GM19043 (cell line): ENCODE measurements at regions not wholly inside any gene's neighbourhood (a gene's known extent, or its start where the extent isn't known, plus 50 kb on each side); places are given as distances from the start of the nearest gene placed in this dataset.

Experiments used
- ATAC-seq: cut with Tn5 transposase; IDR thresholded peaks from one replicate; pipeline ENCODE4 v1.9.1; 2021; ENCODE audit warnings: low read depth; ENCODE audit not compliant: unreplicated experiment

GRCh38 chr2:41510108-41510507, 537.7 kb upstream of the PKDCC start:
- ATAC-seq, result no peak

GRCh38 chr2:41521211-41521610, 526.6 kb upstream of the PKDCC start:
- ATAC-seq, result no peak

GRCh38 chr2:41527525-41528323, 520.1 kb upstream of the PKDCC start:
- ATAC-seq, result no peak

DNA sequence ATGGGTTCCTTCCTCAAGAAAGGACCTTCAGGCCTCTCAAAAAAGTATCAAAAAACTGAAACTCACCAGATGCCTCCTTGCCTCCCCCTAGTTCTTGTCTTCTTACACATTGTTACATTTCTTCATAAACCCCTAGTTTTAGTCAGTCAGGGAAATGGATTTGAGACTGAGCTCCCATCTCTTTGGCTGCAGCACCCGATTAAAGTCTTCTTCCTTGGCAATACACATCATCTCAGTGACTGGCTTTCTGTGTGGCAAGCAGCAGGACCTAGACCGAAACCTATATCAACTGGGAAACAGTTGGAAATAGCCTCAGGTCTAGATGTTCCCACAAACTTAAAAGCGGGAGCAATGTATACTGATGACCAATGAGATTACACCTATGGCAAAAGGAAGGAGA, 512.2 kb upstream of the PKDCC start:
- ATAC-seq, result no peak

DNA sequence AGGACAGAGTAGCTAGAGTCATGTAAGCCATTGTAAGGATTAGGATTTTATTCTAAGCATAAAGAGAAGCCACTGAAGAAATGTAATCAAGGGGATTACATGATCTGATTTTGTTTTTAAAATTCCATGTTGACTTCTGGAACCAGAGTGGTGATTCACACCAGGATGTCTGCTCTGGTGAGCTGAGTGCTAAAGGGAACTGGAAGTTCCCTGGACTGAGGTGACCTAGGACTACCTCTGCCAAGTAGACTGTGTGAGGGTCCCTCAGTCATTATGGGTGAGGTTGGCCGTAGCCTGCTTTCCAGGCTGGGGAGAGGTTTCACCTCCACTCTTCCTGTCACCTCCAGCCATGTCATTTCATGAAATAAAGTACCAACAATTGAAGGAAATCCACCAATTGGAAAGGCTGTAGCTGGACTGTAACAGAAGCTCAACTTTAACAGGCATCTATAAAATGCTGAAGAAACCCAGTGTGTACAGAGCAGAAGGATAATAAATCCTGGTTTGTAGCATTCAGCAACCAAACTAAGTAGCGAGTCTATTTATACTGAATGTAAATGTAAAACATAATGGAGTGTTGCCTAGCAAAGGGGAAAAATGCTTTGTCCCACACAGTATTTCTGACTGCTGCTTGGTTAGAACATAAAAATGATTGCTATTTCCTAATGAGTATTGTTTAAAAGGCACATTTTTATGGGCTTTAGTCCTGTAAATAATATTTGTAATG, 507.4 kb upstream of the PKDCC start:
- ATAC-seq, result no peak

- no peak for ATAC-seq
Observed at GRCh38 chr2:41543726-41544125, 504.1 kb upstream of the PKDCC start.

- no peak for ATAC-seq
Observed at GRCh38 chr2:41544709-41545108, 503.1 kb upstream of the PKDCC start.

- no peak for ATAC-seq
Observed at GRCh38 chr2:41546031-41546430, 501.8 kb upstream of the PKDCC start.

- ATAC-seq, result no peak
Observed at GRCh38 chr2:41568648-41569047, 479.2 kb upstream of the PKDCC start.

DNA sequence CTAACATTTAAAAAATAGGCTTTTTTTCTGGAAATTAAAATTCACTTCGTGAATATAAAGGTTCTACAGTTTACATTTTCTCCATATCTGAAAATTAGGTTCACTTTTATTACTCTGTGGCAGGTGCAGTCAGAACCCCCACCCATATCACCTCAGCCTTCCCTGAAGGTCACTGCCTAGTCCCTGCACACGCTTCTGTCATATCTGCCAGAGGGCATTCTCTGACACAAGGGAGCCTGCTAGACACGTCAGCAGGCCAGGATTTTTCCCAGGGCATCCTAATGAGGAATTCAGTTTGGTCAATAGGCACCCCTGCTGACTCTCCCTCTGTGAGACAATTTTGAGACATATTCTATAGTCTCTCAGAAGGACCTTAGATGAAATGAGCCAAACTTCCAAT, 475.7 kb upstream of the PKDCC start:
- no peak for ATAC-seq

GRCh38 chr2:41576423-41576822, 471.4 kb upstream of the PKDCC start:
- no peak for ATAC-seq

DNA sequence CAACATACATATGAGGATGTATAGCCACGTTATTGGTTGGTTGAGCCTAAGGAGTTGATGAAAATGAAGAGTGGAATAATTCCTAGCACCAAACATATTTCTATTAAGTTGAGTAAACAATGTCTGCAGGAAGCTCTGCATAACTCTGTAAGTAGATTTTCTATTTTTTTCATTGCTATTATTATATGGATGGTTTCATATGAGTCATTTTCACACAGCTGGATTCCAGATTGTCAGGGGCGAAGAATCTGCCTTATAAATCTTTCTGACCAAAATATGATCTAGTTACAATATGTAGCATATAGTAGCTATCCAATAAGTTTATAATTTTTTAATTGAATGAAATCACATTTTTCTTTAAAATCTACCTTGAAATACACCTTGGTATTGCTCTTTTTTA, 468.0 kb upstream of the PKDCC start:
- ATAC-seq, result no peak

DNA sequence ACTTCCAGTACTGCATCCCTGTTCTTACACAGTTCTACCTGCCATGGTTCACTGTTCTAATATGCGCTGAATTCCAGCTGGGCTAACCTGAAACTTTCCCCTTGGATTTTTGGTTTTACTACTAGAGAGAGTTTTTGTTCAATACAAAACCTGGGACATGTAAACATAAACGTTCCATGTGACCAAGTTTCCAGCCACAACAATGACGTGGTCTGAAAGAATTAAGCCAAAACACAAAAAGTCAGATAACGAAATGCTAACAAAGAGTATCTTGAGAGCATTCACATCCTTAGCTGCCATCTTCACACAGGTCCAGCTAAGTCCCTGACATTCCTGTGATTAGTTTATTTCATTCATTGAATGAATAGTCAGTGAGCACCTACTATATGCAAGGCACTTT, 467.0 kb upstream of the PKDCC start:
- no peak for ATAC-seq

DNA sequence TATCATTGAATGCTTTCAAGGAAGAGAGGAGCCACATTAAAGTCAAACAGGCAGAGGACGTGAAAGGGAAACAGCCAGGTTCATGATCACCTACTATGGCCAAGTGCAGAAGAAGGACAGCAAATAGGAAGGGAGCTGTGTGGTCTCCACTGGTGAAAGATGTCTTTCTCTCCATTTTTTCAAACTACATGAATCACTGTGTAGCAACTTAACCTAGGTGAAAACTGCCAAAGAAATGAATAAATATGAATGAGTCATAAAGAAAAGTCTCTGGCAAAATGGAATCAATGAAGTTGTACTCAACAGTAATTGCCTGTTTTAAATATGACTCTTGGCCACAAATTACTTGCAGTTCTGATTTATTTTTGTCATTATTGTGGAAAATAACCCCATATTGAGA, 452.6 kb upstream of the PKDCC start:
- ATAC-seq, result no peak

GRCh38 chr2:41597680-41598079, 450.1 kb upstream of the PKDCC start:
- no peak for ATAC-seq

DNA sequence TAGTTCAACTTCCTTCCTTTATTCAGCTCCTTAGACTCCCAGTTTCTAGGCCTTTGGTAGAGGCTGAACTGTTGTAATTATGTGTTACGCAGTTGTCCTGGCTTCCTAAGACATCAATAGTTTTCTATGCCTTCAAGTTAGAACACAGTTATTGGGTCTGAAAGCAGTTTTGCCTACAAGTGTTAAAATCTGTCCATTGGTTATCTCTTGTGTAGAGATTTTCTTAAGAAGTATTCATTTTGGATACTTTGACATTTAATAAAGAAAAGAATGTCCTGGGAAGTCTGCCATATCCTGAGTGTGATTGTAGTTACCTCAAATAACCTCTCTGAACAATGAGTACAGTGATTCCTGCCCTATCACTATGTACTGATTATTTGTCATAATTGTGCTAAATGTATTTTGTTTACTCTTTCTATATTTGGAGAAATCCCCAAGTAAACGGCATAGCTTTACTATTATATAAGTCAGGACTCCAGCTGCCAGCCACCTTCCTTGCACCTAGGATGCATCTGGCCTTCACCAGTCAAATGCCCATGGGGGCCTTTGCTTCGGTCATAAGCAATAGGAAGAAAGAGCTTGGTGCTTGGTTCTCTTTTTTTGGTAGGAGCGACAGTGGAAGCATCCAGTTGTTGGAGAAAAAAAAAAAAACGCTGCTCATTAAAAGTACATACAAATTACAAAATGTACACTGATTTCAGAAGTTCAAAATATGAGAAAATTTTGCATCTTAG, 449.5 kb upstream of the PKDCC start:
- ATAC-seq, result no peak

GRCh38 chr2:41600460-41600859, 447.4 kb upstream of the PKDCC start:
- ATAC-seq, result no peak

DNA sequence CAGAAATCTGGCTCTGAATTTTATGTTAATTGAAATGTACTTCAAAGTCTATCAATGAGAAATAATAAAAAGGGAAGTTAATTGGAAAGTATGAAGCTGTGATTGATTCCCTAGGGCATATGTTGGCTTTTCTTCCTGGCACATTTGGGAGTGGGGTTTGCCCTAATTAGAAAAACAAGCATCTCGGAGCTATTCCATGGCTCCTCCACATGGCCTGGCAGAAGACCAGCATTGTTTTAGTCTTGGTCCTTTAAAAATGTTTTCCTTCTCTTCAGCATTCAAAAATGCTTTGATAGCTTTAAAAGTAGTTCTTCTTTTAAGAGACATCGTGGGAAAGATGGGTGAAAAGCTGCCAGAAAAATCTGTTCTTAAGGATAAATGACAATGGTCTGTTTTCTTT, 445.5 kb upstream of the PKDCC start:
- ATAC-seq, result no peak

- no peak for ATAC-seq
Observed at GRCh38 chr2:41605311-41605710, 442.5 kb upstream of the PKDCC start.

DNA sequence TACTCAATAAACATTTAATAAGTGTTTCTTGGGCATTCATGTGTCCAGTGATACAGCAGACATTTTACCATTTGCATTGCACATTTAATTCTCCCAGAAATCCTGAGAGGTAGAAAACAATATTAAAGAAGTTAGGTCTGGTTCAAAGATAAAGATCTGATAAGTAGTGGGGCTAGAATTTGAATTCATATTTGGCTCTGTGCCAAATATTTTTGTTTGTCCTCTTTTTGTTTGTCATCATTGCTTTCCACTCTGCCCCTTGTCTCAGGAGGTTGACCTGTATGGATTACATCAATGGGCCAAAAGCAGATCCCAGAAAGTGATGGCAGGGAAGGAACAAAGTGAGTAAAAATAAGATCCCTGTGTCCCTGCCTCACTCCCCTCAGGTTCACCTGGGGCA, 441.9 kb upstream of the PKDCC start:
- ATAC-seq, result no peak

DNA sequence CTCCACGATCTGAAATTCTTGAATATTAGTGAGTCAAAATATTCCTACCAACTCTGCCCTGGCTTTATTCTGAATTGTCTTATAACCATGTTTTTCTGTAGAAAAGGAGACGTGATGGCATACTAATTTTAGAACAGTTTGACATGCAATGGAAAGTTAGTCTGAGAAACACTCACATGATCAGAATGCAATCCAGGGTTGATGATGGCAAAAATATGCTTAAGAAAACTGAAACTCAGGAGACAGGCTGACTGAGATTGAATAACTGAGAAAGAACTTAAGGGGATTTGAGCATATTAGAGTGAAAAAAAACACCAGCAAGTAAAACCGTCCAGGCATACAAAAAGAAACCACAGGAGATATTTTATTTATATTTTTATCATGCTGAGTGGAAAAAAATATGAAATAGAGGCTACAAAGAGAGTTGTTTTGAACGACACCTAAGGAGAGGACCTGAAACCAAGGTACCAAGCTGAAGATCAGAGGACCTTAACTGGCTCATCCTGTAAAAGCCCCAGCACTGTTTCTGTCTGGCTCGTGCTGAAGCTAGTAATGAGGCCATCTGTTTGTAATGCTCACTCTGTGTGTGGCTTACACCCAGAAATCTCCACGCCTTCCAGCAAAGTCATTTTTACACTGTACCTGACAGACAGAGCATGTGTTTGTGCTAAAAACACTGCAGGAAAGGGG, 437.2 kb upstream of the PKDCC start:
- ATAC-seq, result no peak
